ENCODE measurements at regions not wholly inside any gene's neighbourhood (a gene's known extent, or its start where the extent isn't known, plus 50 kb on each side); places are given as distances from the start of the nearest gene placed in this dataset.
"Not testable (repeated sequence)": the region's sequence is repeated elsewhere in the genome, so short reads cannot be mapped to it uniquely, and the experiment has no call there.

DNA sequence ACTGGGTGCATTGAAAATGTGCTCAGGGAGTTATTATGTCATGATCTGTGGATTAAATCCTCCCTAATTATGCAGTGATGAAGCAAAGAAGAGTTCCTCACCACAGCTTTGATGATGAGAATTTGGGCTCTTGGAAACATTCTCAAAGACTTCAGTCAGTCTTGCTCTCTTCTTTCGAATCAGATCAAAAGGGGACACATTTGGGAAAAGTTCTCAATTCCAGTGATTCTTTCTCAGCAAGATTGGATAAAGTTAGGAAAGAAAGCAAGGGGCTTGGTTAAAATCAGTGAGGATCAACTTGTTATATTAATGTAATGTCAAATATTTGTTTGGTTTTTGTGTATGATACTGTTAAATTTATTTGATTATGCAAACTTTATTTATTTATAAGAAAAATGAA lies 411.3 kb upstream of the ACTBL2 start:
- no peak for DNase-seq (ENCODE audit: low read depth)

DNA sequence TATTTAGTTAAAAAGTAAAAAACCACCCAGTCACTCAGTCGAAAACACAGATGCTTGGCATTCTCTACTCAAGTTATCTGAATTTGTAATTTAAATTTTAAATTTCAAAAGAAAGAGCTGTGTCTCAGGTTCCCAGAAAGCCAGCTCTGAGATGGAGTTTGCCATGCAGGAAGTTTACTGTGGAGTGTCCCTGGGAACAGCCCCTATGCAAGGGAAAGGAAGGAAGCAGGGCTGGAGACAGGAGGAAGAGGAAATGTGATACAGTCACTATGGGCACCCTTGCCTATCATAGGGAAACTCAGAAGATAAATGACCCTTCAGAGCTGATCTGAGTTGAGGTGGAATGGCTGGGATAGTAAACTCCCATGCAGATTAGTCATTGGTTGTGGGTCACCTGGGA lies 408.8 kb upstream of the ACTBL2 start:
- no peak for DNase-seq (ENCODE audit: low read depth)

DNA sequence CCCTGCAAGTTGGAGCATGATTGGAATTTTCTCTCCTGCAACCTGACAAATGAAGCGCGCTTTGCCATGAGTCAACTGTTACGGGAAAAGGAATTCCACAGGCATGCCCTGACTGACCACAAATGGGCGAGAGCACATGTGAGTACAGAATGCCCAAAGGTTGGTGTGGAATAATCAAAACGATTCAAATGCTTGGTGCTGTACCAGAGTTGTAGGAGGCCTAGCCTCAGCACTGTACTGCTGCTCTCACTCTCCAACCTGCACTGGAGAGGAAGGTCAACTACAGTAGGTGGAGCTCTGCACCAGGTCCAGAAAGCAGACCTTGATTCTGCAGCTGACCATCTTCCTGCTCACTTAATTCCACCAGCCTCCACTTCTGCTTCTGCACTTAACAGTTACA lies 406.9 kb upstream of the ACTBL2 start:
- peak; percentile 97 for DNase-seq (ENCODE audit: low read depth)

DNA sequence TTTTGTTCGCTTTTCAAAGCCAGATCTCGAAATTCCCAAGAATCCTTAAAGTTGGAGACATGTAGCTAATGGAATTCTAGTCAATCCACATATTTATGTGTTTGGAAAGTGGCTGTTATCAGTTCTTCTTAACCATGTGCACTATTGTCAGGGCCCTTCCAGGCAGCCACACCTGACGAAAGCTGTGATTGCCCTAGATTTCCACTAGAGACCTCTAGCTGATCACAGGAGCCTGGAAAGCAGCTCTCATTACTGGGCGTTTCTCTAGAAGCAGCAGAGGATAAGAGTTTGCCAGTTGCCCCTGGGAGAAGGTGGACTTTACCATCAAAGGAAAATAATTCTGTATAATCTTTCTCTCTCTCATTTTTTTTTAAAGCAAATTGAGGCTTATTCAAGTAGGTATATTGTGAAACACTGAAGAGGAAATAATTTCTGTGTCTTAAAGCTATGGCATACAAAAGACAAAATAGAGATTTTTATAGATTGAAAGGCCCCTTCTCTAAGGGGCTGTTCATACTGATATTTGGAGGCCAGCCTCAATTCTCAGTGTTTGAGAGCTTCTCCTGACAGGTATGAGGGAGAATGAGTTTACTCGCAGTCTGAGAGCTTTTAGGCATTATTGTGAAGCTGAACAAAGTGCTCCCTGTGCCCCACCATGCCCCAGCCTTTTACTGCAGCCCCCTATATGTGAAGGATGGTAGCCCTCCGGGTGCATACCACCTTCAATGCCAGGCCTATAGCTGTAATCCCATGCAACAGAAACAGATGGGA lies 405.4 kb upstream of the ACTBL2 start:
- peak; percentile 83 for DNase-seq (ENCODE audit: low read depth)

DNA sequence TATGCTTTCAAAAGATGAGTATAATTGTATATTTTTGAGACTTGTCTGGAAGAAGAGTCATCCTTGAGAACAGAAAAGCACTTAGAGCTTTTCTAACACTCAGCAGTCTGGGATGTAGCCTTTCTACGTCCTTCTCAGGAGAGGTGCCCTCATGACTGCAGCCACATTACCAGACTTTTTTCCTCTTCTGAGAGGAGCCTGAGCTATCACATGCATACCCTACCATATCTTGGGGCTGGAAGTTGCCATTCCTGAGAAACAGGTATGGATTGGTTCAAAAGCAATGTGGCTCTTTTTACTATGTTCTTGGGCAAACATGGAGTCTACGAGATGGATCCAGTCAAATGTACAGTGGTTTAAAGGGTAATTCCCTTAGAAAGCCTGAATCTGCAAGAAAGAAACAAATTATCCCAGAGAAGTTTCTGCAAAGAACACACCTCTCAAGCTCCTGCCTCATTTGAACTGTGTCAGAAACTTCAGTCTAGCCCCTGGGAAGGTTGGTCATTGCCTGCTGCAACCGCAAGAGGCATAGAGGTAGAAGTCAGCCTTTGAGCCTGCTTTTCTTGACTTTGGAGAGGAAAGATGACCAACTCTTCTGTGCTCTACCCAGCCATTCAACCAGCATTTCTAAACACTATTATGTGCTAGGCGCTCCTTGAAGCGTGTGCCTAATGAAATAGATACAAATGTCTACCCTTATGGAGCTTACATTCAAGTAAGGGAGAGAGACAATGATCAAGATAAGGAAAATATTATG lies 401.9 kb upstream of the ACTBL2 start:
- no peak for DNase-seq (ENCODE audit: low read depth)

DNA sequence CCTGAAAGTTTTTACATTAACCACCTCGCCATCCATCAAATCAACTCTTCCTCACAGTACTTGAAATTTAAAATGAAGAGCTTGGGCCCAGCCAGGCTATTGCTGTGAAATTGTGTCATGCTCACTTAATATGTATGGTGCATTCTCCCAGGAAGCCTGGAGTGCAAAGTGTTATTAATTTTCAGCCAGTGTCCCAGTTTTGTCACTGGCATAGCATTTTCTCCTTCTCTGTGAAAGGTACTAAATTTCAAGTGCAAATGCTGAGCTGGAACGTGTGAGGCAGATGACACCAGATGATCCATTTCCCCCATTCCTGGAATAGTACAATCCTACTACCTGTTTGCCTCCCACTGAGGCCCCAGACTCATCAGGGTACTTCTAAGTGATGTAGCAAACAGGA lies 397.6 kb upstream of the ACTBL2 start:
- no peak for DNase-seq (ENCODE audit: low read depth)

DNA sequence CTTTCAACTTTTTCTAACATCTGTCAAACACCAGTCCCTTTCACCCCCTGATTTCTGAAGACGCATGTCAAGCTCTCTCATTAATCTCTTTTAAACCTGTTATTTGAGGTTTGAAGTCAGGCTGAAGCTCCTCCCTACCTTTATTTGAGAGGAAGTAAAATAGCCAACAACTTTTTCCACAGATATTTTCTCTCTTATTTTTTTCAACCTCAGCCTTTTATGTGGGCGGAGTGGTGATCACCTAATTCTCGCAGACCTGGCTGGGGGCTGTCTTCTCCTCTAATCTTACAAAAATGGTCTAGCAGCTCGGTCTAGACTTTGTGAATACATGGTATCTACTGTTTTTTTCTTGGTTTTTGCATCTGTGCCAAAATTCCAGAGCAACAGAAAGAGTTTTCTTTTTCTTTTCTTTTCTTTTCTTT lies 395.7 kb upstream of the ACTBL2 start:
- DNase-seq (ENCODE audit: low read depth): no peak

DNA sequence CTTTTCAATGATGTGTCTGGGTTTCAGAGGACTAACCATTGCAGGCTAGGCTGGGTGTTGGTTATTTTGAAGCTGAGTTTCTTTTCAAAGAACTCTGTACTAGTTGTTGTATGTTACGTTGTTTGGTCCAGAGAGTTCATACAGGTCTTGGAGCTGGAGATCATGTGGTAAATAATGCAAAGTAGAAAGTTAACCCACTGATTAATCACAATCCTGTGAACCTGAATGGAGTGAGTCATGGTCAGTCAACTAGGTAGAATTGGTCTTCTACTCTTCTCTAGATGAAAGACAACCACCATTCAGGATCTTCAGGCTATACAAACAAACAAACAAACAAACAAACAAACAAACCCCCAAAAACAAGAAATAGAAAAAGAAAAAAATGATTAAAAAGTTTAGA lies 388.9 kb upstream of the ACTBL2 start:
- DNase-seq (ENCODE audit: low read depth): no peak

DNA sequence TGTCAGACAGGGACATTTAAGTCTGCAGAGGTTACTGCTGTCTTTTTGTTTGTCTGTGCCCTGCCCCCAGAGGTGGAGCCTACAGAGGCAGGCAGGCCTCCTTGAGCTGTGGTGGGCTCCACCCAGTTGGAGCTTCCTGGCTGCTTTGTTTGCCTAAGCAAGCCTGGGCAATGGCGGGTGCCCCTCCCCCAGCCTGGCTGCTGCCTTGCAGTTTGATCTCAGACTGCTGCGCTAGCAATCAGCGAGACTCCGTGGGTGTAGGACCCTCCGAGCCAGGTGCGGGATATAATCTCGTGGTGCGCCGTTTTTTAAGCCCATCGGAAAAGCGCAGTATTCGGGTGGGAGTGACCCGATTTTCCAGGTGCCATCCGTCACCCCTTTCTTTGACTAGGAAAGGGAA lies 387.7 kb upstream of the ACTBL2 start:
- not testable (repeated sequence) for DNase-seq (ENCODE audit: low read depth)

DNA sequence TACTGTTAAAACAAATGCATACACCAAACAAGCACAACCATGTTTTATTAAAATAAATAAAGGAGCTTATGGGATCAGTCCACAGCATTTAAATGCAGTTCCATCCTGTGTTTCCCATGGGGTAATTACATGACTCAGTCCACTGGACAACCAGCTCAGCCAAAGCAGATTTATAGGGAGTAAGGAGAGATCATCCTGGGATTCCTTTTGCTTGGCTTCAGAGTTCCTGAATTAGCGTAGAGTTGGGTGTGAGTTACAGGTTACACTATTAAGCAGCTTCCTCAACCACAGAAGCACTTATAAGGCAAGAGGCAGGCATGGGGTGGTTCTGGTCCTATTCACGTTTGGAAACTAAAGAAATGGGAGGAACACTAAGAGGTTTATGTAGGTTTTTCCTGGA lies 381.1 kb upstream of the ACTBL2 start:
- DNase-seq (ENCODE audit: low read depth): peak; percentile 92

DNA sequence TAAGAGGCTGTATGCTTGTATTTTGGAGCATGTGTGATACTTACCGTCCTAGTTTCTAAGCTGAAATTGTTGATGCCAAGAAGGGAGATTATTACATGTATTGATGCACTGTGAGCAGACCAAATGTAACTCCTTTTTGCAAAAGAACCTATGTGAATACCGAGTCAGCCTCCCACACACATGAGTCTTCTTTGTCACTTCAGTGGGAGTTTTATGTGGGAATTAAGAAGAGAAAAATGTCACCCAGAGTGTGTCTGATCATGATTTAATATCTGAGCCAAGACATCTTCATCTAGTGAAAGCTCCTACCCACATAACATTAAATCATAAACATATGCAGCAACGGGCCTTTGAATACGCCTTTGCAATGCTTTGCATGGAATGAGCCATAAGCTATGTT lies 380.3 kb upstream of the ACTBL2 start:
- no peak for DNase-seq (ENCODE audit: low read depth)

DNA sequence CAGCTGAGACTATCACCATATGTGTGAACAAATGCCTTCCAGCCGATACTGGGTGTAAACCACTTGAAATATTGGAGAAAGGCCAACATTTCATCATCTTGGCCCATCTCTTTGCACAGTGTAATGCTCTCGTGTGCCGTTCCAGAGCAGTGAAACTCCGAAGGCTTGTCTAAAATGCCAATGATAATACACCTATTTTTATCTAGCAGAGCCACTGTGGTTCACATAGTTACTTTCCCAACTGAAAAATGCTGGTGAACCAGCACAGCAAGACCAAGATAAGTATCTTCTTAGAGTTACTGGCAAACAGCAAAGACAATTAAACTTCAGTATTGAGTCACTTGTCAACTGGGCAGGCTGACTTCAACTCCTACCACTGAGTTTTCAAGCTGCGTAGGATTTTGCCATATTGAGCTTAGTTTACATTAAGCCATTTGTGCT lies 379.9 kb upstream of the ACTBL2 start:
- DNase-seq (ENCODE audit: low read depth): peak; percentile 80

DNA sequence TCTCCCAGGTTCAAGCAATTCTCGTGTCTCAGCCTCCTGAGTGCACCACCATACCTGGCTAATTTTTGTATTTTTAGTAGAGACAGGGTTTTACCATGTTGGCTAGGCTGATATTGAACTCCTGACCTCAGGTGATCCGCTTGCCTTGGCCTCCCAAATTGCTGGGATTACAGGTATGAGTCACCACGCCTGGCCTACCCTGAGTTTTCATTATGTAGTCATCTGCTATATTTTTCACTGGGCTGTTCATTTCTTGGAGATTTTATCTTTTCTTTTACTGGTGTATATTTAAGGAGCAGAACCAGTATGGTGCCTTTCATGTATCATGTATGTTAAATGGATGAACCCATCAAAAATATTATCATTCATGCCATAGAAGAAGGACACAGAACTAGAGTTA lies 377.0 kb upstream of the ACTBL2 start:
- peak; percentile 36 for DNase-seq (ENCODE audit: low read depth)

DNA sequence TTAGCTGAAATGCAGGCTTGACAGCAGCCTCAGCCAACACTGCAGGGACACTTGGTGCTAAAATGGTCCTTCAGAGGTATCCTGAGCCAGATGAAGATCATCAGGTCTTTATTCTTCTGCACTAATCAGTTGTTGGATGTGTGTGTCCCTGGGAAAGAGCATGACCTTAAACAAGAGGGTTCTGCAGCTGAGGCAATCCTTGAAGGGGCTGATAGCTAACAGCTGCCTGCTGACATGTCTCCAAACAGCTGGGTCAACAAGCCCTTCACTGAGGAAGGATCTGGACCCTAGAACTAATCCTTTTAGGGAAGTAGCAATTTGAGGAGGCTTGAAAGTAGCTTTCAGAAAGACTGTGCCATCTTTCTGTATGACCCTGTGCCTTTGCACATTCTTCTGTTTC lies 376.3 kb upstream of the ACTBL2 start:
- no peak for DNase-seq (ENCODE audit: low read depth)

DNA sequence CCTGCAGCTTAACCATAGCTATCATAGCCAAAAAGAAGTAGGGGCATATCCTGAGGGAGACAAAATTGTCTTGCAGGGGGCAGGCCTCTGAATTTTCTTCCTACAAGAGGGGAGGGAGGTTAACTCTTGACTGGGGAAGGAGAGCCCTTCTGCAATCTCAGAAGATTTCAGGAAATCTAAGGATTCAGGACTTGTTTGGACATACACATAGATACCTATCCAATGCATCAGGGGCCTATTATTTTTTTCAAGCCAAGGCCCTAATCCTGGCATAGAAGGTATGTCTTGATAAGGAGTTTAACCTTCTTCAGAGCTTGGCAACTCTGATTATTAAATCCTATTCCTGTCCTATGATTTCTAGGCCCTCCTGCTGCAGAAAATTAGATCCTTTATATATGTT lies 375.1 kb upstream of the ACTBL2 start:
- no peak for DNase-seq (ENCODE audit: low read depth)

DNA sequence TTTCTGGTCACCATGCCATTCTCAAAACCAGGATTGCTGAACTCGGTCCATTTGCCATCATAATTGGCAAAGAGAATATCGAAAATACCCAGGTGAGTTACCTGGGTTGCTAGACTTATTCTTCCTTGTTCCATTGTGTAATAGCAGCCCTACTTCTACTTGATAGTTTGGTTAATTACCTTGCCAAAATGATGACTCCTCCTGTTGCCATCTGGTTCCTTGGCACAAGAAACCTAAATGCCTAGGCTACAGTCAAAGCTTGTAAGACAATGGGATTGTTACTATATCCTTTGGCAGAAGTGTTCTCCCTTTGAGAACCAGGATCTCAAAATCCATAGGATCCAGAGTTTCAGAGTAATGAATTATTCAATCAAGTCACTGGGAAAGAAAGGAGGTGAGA lies 373.2 kb upstream of the ACTBL2 start:
- no peak for DNase-seq (ENCODE audit: low read depth)

DNA sequence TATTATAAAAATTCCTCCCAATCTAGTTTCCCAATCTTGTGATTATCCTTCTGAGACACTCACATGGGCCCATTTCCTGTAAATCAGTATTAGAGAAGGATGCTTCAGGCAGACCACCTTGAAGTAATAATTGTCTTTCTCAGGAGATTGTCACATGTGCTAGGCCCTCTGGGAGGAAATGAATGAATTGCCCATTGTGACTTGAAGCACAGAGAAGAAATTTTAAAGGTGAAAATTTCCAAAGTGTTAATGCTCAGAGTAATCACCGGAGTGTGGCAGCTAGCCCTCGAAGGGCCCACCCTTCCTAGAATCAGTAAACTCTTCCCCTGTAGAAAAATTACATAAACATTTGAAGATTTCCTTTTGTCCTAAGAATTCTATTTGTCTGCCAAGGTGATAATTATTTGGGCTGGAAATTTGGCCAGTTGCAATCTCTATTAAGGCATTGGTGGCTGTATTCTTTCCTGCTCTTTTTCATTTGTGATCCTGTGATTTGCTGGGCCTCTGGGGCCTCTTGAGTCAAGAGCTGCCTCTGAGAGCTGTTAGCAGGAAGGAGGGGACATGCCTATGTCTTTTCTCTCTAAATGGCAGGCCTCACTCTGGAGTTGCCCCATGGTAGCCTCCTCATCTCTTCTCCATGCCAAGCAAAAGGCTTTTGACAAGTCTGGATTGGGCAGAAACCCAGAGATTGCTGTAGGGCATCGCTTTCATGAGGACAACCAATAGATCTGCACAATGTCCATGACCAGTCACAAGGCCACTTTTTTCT lies 371.5 kb upstream of the ACTBL2 start:
- DNase-seq (ENCODE audit: low read depth): no peak

DNA sequence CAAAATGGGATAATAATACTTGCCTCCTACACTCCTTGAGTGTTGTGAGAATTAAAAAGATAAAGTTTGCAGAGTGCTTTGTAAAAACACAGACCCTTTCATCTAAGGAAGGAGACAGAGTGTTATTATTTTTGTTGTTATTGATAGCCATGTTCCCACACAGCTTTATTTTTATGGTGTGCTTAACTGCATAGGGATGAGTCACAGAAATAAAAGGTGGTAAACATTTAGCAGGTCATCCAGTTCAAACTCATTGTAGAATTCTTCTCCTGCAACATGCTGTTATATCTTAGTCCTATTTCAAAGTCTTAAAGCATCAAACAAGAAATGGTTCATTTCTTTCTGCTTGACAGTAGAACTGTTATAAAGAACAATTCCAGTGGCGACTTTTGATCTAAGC lies 367.5 kb upstream of the ACTBL2 start:
- DNase-seq (ENCODE audit: low read depth): no peak

DNA sequence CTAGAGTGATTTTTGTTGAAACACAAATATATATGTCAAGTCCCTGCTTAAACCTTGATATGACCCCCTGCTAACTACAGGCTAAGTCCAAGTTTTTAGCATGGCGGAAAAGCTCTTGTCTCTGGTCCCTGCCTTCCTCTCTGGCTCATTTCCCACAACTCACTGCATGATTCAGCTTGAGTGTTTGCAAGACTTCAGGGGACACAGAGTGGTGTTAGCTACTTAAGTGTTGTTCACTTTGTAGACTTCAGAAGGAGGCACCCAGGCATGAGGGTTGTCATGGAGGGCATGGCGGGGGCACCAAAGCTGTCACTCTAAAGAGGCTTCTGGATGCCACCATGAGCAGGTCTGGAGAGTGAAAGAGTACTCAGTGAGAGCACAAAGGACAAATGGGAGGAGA lies 362.4 kb upstream of the ACTBL2 start:
- DNase-seq (ENCODE audit: low read depth): no peak

DNA sequence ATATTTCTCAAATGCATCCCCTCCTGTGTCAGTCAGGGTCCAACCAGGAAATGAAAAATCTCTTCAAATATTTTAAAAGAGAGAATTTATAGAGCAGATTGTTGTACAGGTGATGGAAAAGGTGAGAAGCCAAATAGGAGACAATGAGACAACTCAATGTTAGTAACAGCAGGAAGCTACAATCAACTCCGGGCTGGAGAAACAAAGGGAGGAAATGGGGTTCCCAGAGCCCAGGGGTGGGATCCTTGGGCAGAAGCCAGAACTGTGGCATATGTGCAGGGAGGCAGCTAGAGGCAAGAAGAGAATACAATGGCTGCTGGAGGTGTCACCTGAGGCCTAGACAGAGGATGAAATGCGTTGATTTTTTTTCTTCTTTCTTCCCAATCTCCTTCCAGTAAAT lies 361.8 kb upstream of the ACTBL2 start:
- DNase-seq (ENCODE audit: low read depth): no peak

DNA sequence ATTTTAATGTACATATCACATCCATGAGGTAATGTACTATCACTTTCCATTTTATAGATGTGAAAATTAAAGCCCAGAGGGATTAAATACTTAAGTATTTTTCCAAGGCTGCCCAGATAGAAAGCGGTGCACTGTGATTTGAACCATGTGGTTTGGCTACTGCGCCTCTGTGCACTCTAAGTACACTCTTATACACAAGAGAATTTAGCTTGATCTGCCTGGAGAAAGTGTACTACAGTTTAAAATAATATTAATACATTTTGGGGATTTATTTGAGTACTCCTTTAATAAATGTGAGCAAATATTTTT lies 360.4 kb upstream of the ACTBL2 start:
- DNase-seq (ENCODE audit: low read depth): no peak

DNA sequence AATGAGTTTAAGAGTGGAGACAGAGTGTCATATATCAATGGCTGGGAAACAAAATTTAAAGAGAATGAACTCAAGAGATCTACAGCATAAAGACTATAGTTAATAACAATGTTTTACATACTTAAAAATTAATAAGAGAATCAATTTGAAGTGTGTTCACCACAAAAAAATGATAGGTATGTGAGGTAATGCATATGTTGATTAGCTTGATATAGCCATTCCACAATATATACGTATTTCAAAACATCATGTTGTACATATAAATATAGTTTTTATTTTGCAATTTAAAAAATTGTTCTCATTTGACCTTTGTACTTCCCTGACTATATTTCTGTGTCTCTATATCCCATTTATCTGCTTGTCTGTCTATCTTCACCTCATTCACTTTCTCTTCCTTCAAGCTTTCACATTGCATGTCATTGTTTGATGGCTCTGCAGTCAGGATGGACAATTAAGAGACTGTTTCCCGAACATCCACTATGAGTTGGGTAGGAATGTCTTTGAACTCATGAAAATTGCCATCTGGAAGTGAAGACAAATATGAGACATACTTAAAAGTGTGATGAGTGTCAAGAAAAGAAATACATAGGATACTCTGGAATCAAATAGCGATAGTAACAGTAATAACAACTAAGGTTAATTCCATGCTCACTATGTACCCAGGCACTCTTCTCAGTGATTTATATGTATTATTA lies 359.9 kb upstream of the ACTBL2 start:
- DNase-seq (ENCODE audit: low read depth): peak; percentile 27
